ENCODE measurements at regions not wholly inside any gene's neighbourhood (a gene's known extent, or its start where the extent isn't known, plus 50 kb on each side); places are given as distances from the start of the nearest gene placed in this dataset.
"Not testable (repeated sequence)": the region's sequence is repeated elsewhere in the genome, so short reads cannot be mapped to it uniquely, and the experiment has no call there.

DNA sequence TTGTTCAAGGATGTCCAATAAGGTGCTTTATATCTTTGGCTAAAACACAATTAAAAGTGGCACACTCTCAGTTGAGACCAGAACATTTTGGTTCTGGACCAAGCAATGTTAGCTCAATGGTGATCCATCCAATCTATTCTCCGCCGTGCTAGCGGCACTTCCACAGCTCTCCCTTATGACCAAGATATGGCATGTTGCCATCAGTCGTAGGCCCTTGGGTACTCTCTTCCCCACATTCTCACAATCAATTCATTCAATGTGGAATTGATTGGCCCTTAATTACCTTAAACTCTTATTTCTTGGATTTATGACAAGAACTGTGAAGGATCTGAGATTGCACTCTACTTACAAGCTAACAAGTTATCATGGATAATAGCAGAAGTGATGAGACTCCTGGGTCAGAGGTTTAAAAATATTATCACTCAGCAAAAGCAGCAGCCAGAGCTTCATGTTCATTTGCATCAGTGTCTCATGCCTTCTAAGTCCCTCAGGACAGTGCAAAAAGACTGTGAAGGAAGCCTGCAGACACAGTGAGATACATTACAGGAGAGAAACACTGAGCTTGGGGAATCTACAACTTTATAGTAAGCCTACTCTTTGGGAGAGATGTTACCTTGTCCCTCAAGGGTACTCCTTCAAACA, 80.0 kb upstream of the ARG1 start:
- DNase-seq (ENCODE audit: low read depth, low spot score) = no peak

DNA sequence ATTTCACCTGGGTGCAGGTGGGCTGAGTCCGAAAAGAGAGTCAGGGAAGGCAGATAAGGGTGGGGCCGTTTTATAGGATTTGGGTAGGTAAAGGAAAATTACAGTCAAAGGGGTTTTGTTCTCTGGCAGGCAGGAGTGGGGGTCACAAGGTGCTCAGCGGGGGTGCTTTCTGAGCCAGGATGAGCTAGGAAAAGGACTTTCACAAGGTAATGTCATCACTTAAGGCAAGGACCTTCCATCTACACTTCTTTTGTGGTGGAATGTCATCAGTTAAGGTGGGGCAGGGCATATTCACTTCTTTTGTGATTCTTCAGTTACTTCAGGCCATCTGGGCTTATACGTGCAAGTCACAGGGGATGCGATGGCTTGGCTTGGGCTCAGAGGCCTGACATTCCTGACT, 68.6 kb upstream of the ARG1 start:
- DNase-seq (ENCODE audit: low read depth, low spot score) = not testable (repeated sequence)

GRCh38 chr6:131510094-131510493, 62.9 kb upstream of the ARG1 start:
- DNase-seq (ENCODE audit: low read depth, low spot score) = no peak

GRCh38 chr6:131510591-131510990, 62.4 kb upstream of the ARG1 start:
- no peak for DNase-seq (ENCODE audit: low read depth, low spot score)

GRCh38 chr6:131519670-131520436, 53.2 kb upstream of the ARG1 start:
- peak; percentile 8 for DNase-seq (ENCODE audit: low read depth, low spot score)

Measured in pulmonary artery endothelial cell (primary cell).